Endodermal cell (in vitro differentiated cells): ENCODE measurements at regions not wholly inside any gene's neighbourhood (a gene's known extent, or its start where the extent isn't known, plus 50 kb on each side); places are given as distances from the start of the nearest gene placed in this dataset.

Experiments
- DNase-seq: peaks from one replicate; pipeline ENCODE4 v3.0.0-alpha.2; 2017
- H3K27ac ChIP-seq: 2 replicates; pipeline ENCODE4 v1.5.1; 2013; ENCODE audit warnings: mild to moderate bottlenecking, low read depth, low read length, moderate library complexity
- H3K27me3 ChIP-seq: 2 replicates; pipeline ENCODE4 v1.6.1; 2013; ENCODE audit warnings: mild to moderate bottlenecking, low read length, moderate library complexity; ENCODE audit not compliant: insufficient read depth, control insufficient read depth, poor library complexity, severe bottlenecking
- H3K36me3 ChIP-seq: 2 replicates; pipeline ENCODE4 v1.7.0; 2013; ENCODE audit warnings: mild to moderate bottlenecking, low read length, moderate library complexity; ENCODE audit not compliant: control insufficient read depth, insufficient read depth
- H3K4me1 ChIP-seq: one replicate; pipeline ENCODE4 v1.7.0; 2013; ENCODE audit warnings: low read length; ENCODE audit not compliant: control insufficient read depth, insufficient read depth
- H3K4me3 ChIP-seq: 2 replicates; pipeline ENCODE4 v1.5.1; 2013; ENCODE audit warnings: mild to moderate bottlenecking, low read length, moderate library complexity
- H3K9ac ChIP-seq: 2 replicates; pipeline ENCODE4 v1.6.1; 2013; ENCODE audit warnings: mild to moderate bottlenecking, low read length, moderate library complexity; ENCODE audit not compliant: poor library complexity, severe bottlenecking; ENCODE audit errors: extremely low read depth
- H3K9me3 ChIP-seq: 2 replicates; pipeline ENCODE4 v1.6.1; 2013; ENCODE audit warnings: mild to moderate bottlenecking, low read length, moderate library complexity; ENCODE audit not compliant: control insufficient read depth
- H3K27ac Mint-ChIP-seq: 2 replicates; pipeline ENCODE4 v1.8.0; 2020; ENCODE audit warnings: mixed read lengths
- H3K27me3 Mint-ChIP-seq: 2 replicates; pipeline ENCODE4 v1.8.0; 2021; ENCODE audit warnings: mild to moderate bottlenecking, mixed read lengths; ENCODE audit not compliant: insufficient read depth
- H3K36me3 Mint-ChIP-seq: 2 replicates; pipeline ENCODE4 v1.8.0; 2020; ENCODE audit warnings: low read depth, mixed read lengths
- H3K4me1 Mint-ChIP-seq: 2 replicates; pipeline ENCODE4 v1.8.0; 2020; ENCODE audit warnings: mixed read lengths
- H3K4me3 Mint-ChIP-seq: 2 replicates; pipeline ENCODE4 v1.8.0; 2020; ENCODE audit warnings: mild to moderate bottlenecking, moderate library complexity, mixed read lengths
- H3K9me3 Mint-ChIP-seq: 2 replicates; pipeline ENCODE4 v1.8.0; 2020; ENCODE audit warnings: mild to moderate bottlenecking, mixed read lengths
- CTCF ChIP-seq: fragments of 200-600 bp; sonication (generic); conservative IDR thresholded peaks from 2 replicates; pipeline ENCODE4 v1.5.0; 2021; ENCODE audit warnings: antibody characterized with exemption, mild to moderate bottlenecking
- WGBS, 2 experiments: methylation state at CpG; one replicate each; pipeline versions ENCODE4 v1.1.5 to v1.1.7; 2013; ENCODE audit warnings: missing lambda C conversion rate in 2 of 2, mixed read lengths in 1 of 2; ENCODE audit not compliant: insufficient coverage in 1 of 2, insufficient read length in 1 of 2; 5-methylcytosine and 5-hydroxymethylcytosine counted together

GRCh38 chr15:39340903-39341645 is 239.8 kb upstream of the THBS1 start:
- no peaks in the 10 kb centered on the region for H3K36me3 Mint-ChIP-seq

GRCh38 chr15:39344662-39345141 is 236.2 kb upstream of the THBS1 start:
- Mint-ChIP-seq H3K36me3 (no peaks in the 10 kb centered on the region), H3K4me1 (peaks cover 16% of the 10 kb centered on the region), H3K9me3 (peaks cover 8% of the 10 kb centered on the region), H3K27ac (no peak overlapping the region), H3K27me3 (no peaks in the 10 kb centered on the region), H3K4me3 (no peak overlapping the region)
- Histone ChIP-seq H3K9me3 (peaks cover 14% of the 10 kb centered on the region), H3K9ac (no peak overlapping the region), H3K27ac (no peak overlapping the region), H3K4me3 (no peak overlapping the region), H3K36me3 (no peaks in the 10 kb centered on the region), H3K4me1 (no peaks in the 10 kb centered on the region), H3K27me3 (no peaks in the 10 kb centered on the region)
- no peak for TF ChIP-seq CTCF
- no peak for DNase-seq
- 82 to 84% methylated on average over 3 of the region's 3 CpGs for WGBS, 2 experiments

More at GRCh38 chr15:39340903-39341645, 239.8 kb upstream of the THBS1 start:
- Histone ChIP-seq H3K36me3 (no peaks in the 10 kb centered on the region), H3K27ac (no peak overlapping the region), H3K27me3 (no peaks in the 10 kb centered on the region), H3K9ac (no peak overlapping the region), H3K9me3 (peaks cover 14% of the 10 kb centered on the region), H3K4me3 (no peak overlapping the region), H3K4me1 (no peaks in the 10 kb centered on the region)
- DNase-seq, result no peak
- H3K27ac Mint-ChIP-seq, result no peak overlapping the region
- no peaks in the 10 kb centered on the region for H3K27me3 Mint-ChIP-seq
- no peak for TF ChIP-seq CTCF
- WGBS, 2 experiments, result 81 to 82% methylated on average over 11 to 13 of the region's 13 CpGs
- peaks cover 16% of the 10 kb centered on the region for H3K4me1 Mint-ChIP-seq
- peaks cover 8% of the 10 kb centered on the region for H3K9me3 Mint-ChIP-seq
- H3K4me3 Mint-ChIP-seq, result no peak overlapping the region

- Mint-ChIP-seq H3K27ac (no peak overlapping the region), H3K36me3 (no peaks in the 10 kb centered on the region), H3K9me3 (peaks cover 8% of the 10 kb centered on the region), H3K27me3 (no peaks in the 10 kb centered on the region), H3K4me1 (peaks cover 16% of the 10 kb centered on the region), H3K4me3 (no peak overlapping the region)
- no peak overlapping the region for H3K9ac ChIP-seq
- no peaks in the 10 kb centered on the region for H3K36me3 ChIP-seq
- no peak overlapping the region for H3K4me3 ChIP-seq
- no peak for DNase-seq
- H3K27me3 ChIP-seq, result no peaks in the 10 kb centered on the region
- no peaks in the 10 kb centered on the region for H3K4me1 ChIP-seq
- TF ChIP-seq CTCF, result no peak
- WGBS, 2 experiments, result 36 to 84% methylated on average over 2 of the region's 3 CpGs
- H3K27ac ChIP-seq, result no peak overlapping the region
- H3K9me3 ChIP-seq, result peaks cover 14% of the 10 kb centered on the region
Observed at GRCh38 chr15:39345176-39345575, 235.7 kb upstream of the THBS1 start.
